ENCODE measurements at regions not wholly inside any gene's neighbourhood (a gene's known extent, or its start where the extent isn't known, plus 50 kb on each side); places are given as distances from the start of the nearest gene placed in this dataset.

DNA sequence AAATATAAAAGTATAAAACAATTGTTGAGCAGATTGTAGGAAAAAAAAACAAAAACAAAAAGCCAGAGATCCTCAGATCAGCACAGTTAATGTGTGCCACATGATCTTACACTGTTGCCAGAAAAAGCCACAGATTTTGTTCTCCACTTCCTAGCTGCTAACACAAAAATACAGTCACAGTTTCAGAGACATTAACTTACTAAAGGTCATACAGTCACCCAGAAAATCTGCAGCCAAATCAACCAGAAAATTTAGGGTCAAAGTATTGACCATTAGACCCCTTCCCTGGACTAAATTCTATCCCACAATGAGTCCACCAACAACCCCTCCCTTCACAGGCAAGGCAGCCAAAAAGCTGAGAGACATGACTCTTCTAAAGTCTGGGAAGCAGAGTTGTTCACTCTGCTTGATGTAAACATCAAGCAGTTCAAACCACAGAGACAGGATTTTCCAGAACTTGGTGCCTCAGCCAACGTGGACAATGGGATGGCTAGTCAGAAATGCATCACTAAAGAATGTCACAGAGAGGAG, 59.1 kb downstream of the SST start:
- Mint-ChIP-seq H3K4me3 (no peak overlapping the region), H3K4me1 (peaks cover 11% of the 10 kb centered on the region), H3K9me3 (peaks cover 23% of the 10 kb centered on the region), H3K27me3 (ENCODE audit: low read depth) (peaks cover 22% of the 10 kb centered on the region), H3K36me3 (no peaks in the 10 kb centered on the region), H3K27ac (peak overlapping the region; percentile 22)
- DNase-seq (ENCODE audit: low spot score in 2 of 2, unreplicated experiment in 2 of 2): no peak
- TF ChIP-seq, protein P1, sequence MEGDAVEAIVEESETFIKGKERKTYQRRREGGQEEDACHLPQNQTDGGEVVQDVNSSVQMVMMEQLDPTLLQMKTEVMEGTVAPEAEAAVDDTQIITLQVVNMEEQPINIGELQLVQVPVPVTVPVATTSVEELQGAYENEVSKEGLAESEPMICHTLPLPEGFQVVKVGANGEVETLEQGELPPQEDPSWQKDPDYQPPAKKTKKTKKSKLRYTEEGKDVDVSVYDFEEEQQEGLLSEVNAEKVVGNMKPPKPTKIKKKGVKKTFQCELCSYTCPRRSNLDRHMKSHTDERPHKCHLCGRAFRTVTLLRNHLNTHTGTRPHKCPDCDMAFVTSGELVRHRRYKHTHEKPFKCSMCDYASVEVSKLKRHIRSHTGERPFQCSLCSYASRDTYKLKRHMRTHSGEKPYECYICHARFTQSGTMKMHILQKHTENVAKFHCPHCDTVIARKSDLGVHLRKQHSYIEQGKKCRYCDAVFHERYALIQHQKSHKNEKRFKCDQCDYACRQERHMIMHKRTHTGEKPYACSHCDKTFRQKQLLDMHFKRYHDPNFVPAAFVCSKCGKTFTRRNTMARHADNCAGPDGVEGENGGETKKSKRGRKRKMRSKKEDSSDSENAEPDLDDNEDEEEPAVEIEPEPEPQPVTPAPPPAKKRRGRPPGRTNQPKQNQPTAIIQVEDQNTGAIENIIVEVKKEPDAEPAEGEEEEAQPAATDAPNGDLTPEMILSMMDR (IDR thresholded peaks at IDR 0.05; ENCODE audit: unreplicated experiment): no peak

DNA sequence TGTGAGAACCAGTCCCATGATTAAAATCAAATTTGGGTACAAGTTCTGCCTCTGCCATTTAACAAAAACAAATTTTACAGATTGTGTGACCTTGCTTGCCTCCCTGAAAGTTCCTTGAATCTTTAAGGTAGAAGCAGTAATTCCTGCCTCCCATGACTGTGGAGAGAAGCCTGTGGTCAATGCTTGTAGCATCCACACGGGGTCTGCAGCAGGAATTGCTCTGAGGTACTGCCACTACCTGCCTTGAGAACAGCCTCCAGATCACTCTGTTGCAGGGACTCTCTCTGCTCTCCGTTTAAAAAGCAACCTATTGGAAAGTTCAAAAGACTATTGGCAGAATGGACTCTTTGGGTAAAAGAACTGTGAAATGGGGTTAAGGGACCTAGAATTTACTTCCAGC, 75.9 kb downstream of the SST start:
- Mint-ChIP-seq H3K27me3 (ENCODE audit: low read depth) (peaks cover 28% of the 10 kb centered on the region), H3K27ac (no peak overlapping the region), H3K9me3 (no peaks in the 10 kb centered on the region), H3K4me3 (no peak overlapping the region), H3K36me3 (no peaks in the 10 kb centered on the region), H3K4me1 (peaks cover 4% of the 10 kb centered on the region)
- no peak for DNase-seq (ENCODE audit: low spot score in 2 of 2, unreplicated experiment in 2 of 2)
- TF ChIP-seq, protein P1 (IDR thresholded peaks at IDR 0.05; ENCODE audit: unreplicated experiment): no peak

DNA sequence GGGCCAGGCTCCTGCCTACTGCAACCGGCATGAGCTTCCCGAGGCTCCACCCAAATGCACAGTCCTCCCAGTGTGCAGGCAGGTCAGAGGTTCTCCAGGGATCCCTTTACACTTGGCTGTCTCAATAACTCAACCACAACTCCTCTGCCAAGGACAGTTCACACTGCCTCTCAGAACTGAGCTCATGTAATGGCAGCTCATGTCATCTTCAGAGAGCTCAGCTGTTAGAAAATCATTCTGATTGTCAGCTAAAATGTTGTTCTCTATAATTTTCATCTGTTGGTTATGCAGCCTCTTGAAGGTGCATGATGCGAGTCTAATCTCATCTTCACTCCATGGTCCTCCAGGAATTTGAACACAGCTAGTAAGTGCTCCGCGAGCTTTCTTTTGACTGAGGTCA, 76.7 kb downstream of the SST start:
- TF ChIP-seq, protein P1 (IDR thresholded peaks at IDR 0.05; ENCODE audit: unreplicated experiment): no peak
- Mint-ChIP-seq H3K9me3 (no peaks in the 10 kb centered on the region), H3K36me3 (no peaks in the 10 kb centered on the region), H3K27me3 (ENCODE audit: low read depth) (peaks cover 24% of the 10 kb centered on the region), H3K4me3 (no peak overlapping the region), H3K27ac (no peak overlapping the region), H3K4me1 (peaks cover 4% of the 10 kb centered on the region)
- DNase-seq (ENCODE audit: low spot score in 2 of 2, unreplicated experiment in 2 of 2): no peak

DNA sequence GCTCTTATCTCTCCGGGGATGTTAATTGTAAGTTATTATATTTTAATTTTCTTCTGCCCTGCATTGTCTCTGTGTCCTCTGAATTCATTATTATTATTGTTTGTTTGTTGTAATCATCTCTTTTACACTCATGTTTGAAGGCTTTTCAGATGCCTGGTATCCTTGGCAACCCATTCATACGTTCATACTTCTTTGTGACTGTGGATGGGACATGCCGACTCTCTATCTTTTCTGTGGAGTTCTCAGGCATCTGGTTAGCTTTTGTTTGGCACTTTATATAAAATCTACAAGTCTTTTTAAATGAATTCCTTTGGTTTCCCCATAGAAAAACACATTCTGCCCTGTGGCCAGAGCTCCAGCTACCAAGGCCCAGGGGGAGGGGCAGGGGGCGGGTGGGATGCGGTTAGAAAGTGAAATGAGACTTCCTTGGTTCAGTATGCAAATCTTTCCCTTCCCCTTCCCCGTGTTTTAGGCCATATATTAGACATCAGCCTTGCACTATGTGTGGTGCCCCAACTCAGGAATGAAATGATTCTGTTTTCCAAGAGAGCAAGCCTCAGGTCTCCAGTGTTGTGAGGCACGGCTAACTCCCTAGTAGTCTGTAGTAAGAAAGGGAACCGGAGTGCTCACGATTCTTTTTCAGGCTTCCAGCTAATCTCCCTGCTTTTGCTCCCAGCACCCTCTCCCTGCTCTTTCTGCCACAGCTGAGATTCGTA, 79.2 kb downstream of the SST start:
- Mint-ChIP-seq H3K36me3 (no peaks in the 10 kb centered on the region), H3K4me3 (no peak overlapping the region), H3K9me3 (no peaks in the 10 kb centered on the region), H3K27ac (no peak overlapping the region), H3K4me1 (peaks cover 4% of the 10 kb centered on the region), H3K27me3 (ENCODE audit: low read depth) (peaks cover 20% of the 10 kb centered on the region)
- no peak for DNase-seq (ENCODE audit: low spot score in 2 of 2, unreplicated experiment in 2 of 2)
- TF ChIP-seq, protein P1 (IDR thresholded peaks at IDR 0.05; ENCODE audit: unreplicated experiment): no peak

DNA sequence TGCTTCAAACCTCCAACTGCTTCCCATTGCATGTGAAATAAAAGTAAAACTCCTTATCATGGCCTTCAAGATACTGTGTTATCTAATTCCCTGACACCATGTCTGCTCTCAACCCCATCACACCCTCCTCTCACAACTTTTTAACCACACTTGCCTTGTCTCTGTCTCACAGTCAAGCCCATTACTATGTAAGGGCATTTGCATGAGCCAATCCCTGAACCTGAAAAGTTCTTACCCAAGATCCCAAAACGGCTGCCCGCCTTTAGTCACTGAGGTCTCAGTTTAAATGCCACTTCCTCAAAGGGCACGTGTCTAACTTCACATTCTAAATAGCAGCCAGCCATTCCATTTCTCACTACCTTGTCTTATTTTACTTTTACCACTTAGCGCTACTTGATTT, 83.1 kb downstream of the SST start:
- DNase-seq (ENCODE audit: low spot score in 2 of 2, unreplicated experiment in 2 of 2): no peak
- H3K36me3 Mint-ChIP-seq: no peaks in the 10 kb centered on the region
- H3K27me3 Mint-ChIP-seq (ENCODE audit: low read depth): peaks cover 15% of the 10 kb centered on the region
- no peaks in the 10 kb centered on the region for H3K4me1 Mint-ChIP-seq
- TF ChIP-seq, protein P1 (IDR thresholded peaks at IDR 0.05; ENCODE audit: unreplicated experiment): no peak
- no peak overlapping the region for H3K4me3 Mint-ChIP-seq
- H3K27ac Mint-ChIP-seq: no peak overlapping the region
- peaks cover 7% of the 10 kb centered on the region for H3K9me3 Mint-ChIP-seq

Data from mesothelial cell of epicardium (in vitro differentiated cells).